Bronchial epithelial cell (primary cell): ENCODE measurements at regions not wholly inside any gene's neighbourhood (a gene's known extent, or its start where the extent isn't known, plus 50 kb on each side); places are given as distances from the start of the nearest gene placed in this dataset.
A peak's percentile ranks its signal among the peaks of the same experiment; 100 is the strongest.

ENCODE experiments used
- DNase-seq: peaks from one replicate; pipeline ENCODE4 v3.0.0-alpha.2; 2010; ENCODE audit warnings: low read depth
- FAIRE-seq: peaks from 2 replicates; lab custom pipeline; 2011; peaks lifted over from hg19 to GRCh38; lab: Jason Lieb, UNC
- H3K27me3 ChIP-seq: 2 replicates; pipeline ENCODE4 v1.5.1; 2011; ENCODE audit warnings: low read length; ENCODE audit not compliant: control insufficient read depth, insufficient read depth
- H3K36me3 ChIP-seq: 2 replicates; pipeline ENCODE4 v1.5.1; 2011; ENCODE audit warnings: low read length; ENCODE audit not compliant: control insufficient read depth, insufficient read depth
- H3K4me3 ChIP-seq: 2 replicates; pipeline ENCODE4 v1.5.1; 2011; ENCODE audit warnings: mild to moderate bottlenecking, low read depth, low read length, control low read depth
- CTCF ChIP-seq: IDR thresholded peaks from 2 replicates; pipeline ENCODE4 v1.5.1; 2011; ENCODE audit warnings: mild to moderate bottlenecking, moderate library complexity, low read length, control low read depth, inconsistent platforms; ENCODE audit not compliant: insufficient read depth, severe bottlenecking

- no peak for DNase-seq
- no peak for TF ChIP-seq CTCF
- FAIRE-seq, result no peak
- H3K4me3 ChIP-seq, result no peak overlapping the region
- peaks cover 2% of the 10 kb centered on the region for H3K27me3 ChIP-seq
- no peaks in the 10 kb centered on the region for H3K36me3 ChIP-seq
These were observed 546.3 kb downstream of the BCL11B start for GRCh38 chr14:98725676-98726075.

- DNase-seq (no peak), FAIRE-seq (no peak)
- Histone ChIP-seq H3K36me3 (no peaks in the 10 kb centered on the region), H3K27me3 (peaks cover 2% of the 10 kb centered on the region), H3K4me3 (no peak overlapping the region)
- no peak for TF ChIP-seq CTCF
These were observed 545.2 kb downstream of the BCL11B start for GRCh38 chr14:98726585-98727405.

- peaks cover 2% of the 10 kb centered on the region for H3K27me3 ChIP-seq
- FAIRE-seq, result no peak
These were observed 544.0 kb downstream of the BCL11B start for GRCh38 chr14:98728024-98728423.

GRCh38 chr14:98728836-98729235 is 543.2 kb downstream of the BCL11B start:
- peaks cover 2% of the 10 kb centered on the region for H3K27me3 ChIP-seq
- no peak overlapping the region for H3K4me3 ChIP-seq
- TF ChIP-seq CTCF, result no peak
- FAIRE-seq (peak; percentile 7), DNase-seq (no peak)
- H3K36me3 ChIP-seq, result no peaks in the 10 kb centered on the region

More at GRCh38 chr14:98728024-98728423, 544.0 kb downstream of the BCL11B start:
- H3K4me3 ChIP-seq, result no peak overlapping the region
- no peaks in the 10 kb centered on the region for H3K36me3 ChIP-seq
- no peak for TF ChIP-seq CTCF
- no peak for DNase-seq

- FAIRE-seq (no peak), DNase-seq (no peak)
- Histone ChIP-seq H3K27me3 (no peaks in the 10 kb centered on the region), H3K4me3 (no peak overlapping the region), H3K36me3 (no peaks in the 10 kb centered on the region)
- TF ChIP-seq CTCF, result no peak
These were observed 540.7 kb downstream of the BCL11B start for GRCh38 chr14:98731286-98731685.
